HG02870 (cell line): ENCODE measurements at regions not wholly inside any gene's neighbourhood (a gene's known extent, or its start where the extent isn't known, plus 50 kb on each side); places are given as distances from the start of the nearest gene placed in this dataset.

Experiments
- ATAC-seq: cut with Tn5 transposase; IDR thresholded peaks from one replicate; pipeline ENCODE4 v1.9.1; 2021; ENCODE audit warnings: mild to moderate bottlenecking, moderate library complexity; ENCODE audit not compliant: unreplicated experiment

GRCh38 chr2:455015-455705 is 167.3 kb upstream of the ALKAL2 start:
- no peak for ATAC-seq

- ATAC-seq = no peak
These were observed 165.2 kb upstream of the ALKAL2 start for GRCh38 chr2:453132-453531.

GRCh38 chr2:451495-451894 is 163.6 kb upstream of the ALKAL2 start:
- ATAC-seq = no peak

DNA sequence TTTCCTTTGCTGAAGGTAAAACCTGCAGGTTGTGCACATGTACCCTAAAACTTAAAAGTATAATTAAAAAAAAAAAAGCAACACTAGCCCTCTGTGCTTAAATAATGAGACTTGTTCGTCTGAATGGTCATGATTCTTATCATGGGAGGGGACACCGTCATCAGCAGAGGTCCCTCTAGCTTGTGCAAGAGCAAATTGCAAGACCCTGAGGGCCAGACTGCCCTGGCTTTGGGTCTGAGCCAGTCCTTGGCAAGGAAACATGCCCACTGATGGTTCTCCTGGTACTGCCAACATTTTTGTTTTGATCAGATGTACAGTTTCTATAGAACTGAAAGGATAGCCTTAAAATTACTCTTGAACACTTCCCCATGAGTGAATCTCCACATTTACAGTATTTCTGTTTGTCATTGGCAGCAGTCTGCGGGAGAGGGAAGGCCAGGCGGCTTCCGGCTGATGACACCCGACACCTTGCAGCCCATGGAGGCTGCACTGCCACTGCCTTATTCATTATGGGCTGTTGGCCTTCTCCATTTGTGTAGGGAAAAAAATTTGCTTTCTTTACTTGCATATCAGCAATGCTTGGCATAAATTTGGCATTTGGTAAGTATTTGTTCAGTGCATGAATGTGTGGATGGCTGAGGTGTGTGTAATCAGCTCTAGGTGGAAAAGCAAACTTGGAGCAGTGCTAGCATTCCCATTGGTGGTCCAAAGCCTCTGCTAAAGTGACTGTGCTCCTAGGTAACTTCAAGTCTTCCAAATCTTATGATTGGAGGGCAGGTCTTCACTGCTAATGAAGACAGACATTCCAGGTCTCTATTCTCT is 161.6 kb upstream of the ALKAL2 start:
- no peak for ATAC-seq

GRCh38 chr2:447902-448665 is 160.2 kb upstream of the ALKAL2 start:
- no peak for ATAC-seq

DNA sequence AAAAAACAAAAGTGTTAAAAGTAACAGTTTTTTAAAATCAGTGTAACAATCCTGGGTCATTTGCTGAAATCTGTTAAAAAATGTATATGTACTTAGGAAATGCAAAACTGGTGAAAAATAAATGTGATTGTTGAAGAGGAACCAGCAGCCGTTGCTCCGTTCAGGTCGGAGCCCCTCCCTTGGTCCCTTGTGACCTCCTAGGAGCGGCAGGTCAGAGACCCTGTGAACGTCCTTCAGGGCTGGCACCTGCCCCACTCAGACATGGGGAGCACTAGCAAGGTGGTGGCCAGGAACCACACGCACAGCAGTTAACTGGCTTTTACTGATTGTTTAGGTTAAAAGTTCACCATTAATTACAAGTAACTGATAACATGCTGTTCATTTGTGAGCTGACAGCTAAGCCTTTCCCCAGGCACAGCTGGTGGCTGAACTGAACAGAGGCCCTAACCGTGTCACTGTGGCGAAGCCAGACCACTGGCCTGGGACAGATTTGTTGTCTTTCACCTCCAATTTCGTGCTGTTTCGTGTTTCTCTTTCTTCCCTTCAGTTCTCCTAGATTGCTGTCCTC is 159.2 kb upstream of the ALKAL2 start:
- ATAC-seq = no peak

DNA sequence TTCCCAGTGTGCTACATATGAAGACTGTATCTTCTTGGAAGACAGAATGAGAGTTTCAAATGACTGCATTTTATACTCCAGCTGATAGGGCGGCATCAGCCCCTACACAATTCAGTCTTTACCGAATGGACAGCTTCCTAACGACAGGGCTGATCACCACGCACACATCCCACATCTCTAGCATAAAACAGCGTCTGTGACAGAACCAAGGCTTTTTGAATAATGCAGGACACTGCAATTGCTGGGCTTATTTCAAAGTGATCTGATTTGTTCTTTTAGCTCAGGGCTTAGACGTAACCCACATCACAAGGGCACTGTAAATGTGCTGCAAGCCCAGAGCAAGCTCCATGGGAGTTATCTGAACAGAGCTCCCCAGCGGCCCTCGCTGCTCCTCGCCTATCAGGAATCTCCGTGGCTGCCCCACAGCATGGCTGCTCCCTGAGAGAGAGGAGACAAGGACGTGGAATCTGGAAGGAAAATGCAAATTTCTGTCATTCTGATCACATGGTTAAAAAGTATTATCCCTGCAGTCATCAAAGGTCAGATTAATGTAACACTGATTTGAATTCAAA is 158.5 kb upstream of the ALKAL2 start:
- ATAC-seq = no peak

DNA sequence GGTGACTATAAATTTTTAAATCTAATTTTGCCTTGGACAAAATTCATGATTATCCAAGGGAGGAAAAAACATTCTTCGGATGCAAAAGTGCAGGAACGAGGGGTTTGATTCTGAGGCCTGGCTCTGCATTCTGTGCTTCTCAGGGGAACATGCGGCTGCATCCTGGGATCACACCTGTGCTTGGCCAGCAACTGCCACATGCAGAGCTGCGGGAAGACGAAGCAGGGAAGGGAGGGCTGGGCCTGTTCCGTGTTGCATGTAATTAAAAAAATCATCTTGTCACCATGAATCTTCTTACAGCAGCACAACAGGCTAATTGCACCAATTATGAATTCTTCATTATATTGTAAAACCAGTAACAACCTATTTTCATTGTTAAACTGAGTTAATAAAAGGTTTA is 158.0 kb upstream of the ALKAL2 start:
- no peak for ATAC-seq

DNA sequence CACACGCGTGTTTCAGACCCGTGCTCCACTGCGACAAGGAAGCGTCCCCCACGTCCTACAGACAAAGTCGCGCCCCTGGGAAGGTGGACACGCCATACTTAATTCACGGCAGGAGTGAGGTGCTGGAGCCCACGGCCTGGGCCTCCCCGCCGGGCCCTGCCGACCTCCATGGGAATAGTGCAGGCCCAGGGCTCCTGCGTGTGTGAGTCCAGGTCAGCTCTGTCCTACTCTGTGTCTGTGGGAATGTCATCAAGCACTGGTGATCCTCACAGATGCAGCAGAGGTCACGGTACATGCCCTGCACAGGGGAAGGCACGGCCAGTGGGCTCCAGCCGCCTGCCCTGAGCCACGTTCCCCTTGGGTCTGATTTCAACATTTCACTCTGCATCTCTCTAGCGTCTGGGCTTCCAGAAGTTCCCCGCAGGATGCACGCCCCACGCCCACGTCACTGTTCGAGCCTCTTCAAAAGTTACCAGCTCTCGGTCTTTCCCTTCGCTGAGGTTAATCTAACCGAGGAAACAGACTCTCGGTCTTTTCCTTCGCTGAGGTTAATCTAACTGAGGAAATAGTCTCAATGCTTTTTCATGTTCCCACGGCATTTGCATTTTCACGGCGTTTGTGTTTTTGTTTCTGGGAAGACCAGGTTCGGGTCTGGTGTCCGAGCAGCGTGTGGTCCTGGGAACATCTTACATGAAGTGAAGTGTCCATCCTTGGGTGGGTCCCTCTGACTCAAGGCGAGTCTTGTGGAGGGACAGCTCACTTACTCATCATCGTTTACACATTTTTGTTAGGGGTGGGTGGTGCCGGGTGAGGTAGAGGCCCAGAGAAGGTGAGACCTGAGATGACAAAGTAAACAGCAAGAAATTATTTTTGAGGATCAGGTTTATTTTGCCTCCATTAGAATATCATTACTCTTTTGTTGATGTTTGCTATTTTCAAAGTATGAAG is 157.3 kb upstream of the ALKAL2 start:
- no peak for ATAC-seq

GRCh38 chr2:443741-444140 is 155.8 kb upstream of the ALKAL2 start:
- no peak for ATAC-seq

- ATAC-seq = no peak
These were observed 155.3 kb upstream of the ALKAL2 start for GRCh38 chr2:443216-443615.

GRCh38 chr2:441258-442022 is 153.5 kb upstream of the ALKAL2 start:
- ATAC-seq = no peak

DNA sequence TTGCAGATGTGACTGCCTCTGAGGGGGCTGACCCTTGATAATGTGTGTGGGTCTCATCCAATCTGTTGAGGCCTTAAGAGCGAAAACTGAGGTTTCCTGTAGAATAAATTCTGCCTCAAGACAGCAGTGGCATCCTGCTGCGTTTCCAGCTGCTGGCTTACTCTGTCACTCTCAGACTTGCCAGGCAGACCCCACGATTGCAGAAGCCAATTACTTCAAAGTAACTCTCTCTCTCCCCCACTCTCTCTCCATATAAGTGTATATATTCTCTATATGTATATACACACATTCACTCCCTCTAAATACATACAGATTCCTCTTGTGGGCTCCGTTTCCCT is 152.5 kb upstream of the ALKAL2 start:
- no peak for ATAC-seq

DNA sequence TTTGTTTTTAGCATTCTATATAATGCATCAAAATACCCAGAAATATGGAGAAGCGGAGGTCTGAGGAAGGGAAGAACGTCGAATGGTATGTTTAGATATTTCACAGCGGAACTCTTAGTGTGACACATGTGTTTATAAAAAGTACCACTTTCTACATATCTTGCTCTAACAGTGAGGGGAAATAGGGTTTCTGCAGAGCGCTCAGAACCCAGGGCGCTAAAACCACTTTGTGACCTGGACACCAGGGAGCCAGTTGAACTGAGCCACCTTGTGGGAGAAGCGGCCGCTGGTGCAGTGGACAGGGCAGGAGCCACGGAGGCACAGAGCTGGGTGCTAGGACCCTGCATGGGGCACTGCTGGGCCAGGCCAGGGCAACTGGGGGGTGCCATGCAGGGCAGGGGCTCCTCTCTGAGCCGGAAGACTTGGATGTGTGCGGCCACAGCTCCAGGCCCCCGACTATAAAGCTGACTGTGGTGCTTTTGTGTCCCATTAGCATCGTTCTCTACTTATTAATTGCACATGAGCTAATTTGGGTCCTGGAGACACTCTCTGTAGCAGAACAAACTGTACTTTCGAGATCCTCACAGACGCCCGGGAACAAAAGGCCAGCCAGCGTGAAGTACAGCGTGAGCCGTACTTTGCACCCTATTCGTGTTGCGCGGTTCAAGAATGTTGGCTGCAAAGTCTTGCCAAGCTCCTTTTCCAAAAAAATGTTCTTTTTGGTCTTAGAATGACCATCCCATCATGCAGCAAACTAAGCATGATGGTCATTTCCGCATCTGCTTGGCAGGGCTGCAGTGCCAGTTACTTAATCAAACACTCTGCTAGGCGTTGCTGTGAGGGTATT is 151.9 kb upstream of the ALKAL2 start:
- no peak for ATAC-seq

GRCh38 chr2:439077-439476 is 151.2 kb upstream of the ALKAL2 start:
- no peak for ATAC-seq

- ATAC-seq = peak; percentile 94
These were observed 150.0 kb upstream of the ALKAL2 start for GRCh38 chr2:437756-438393.

DNA sequence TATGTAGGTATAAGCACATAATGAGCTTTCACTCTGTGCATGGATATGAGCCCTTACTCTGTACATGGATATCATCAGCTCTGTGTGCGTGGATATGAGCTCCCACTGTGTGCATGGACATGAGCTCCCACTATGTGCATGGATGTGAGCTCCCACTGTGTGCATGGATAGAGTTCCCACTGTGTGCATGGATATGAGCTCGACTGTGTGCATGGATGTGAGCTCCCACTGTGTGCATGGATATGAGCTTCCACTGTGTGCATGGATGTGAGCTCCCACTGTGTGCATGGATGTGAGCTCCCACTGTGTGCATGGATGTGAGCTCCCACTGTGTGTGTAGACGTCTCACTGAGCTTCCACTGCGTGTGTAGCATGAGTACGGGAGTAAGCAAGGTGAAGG is 149.3 kb upstream of the ALKAL2 start:
- ATAC-seq = no peak

DNA sequence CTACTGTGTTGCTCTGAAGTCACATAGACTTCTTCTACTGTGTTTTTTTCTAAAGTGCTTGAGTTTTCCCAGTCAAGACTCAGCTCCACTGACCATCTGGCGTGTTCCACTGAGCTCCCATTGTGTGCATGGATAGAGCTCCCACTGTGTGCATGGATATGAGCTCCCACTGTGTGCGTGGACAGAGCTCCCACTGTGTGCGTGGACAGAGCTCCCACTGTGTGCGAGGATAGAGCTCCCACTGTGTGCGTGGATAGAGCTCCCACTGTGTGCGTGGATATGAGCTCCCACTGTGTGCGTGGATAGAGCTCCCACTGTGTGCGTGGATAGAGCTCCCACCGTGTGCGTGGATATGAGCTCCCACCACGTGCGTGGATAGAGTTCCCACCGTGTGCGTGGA is 148.3 kb upstream of the ALKAL2 start:
- ATAC-seq = no peak
